Stimulated activated CD4-positive, alpha-beta T cell treated with anti-CD3 and anti-CD28 coated beads, Interleukin-12 subunit alpha, Interleukin-12 subunit beta, amount 100 ng/mL, for 48 hours (primary cell): ENCODE measurements at regions not wholly inside any gene's neighbourhood (a gene's known extent, or its start where the extent isn't known, plus 50 kb on each side); places are given as distances from the start of the nearest gene placed in this dataset.

Experiments
- DNase-seq, 3 donors: peaks; one replicate each; pipeline ENCODE4 v3.0.0-alpha.2; 2020; ENCODE audit warnings: low read depth in 2 of 3, low spot score in 1 of 3

DNA sequence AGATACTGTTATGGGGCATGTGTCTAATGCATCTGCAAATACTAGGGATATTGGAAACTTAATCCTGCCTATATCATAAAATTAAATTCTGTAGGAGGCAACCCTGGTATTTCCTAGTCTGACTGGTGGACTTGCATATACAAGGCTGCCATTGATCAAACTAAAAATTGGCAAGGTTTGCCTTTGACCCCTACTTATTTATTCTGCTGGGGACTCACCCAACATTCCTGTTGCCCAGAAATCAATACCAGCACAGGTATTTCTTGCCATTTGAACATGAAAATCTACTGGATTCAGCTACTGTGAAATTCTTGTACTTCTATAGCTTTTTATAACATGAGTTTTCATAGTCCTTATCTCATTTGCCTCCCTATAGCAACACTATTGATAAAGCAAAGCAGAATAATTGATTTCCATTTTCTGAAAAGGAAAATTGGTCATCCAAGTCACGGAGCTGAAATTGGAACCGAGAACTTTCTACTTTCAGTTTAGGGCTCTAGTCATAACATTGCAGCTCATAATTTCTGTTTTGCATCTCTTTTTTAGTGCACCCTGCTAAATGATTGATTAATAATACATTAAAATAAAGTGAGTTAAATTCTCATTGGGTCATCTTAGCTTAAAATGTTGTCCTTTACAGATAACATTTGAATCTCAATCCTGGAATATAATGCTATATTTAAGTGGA is 365.2 kb downstream of the MFSD1 start:
- DNase-seq, result no peak

DNA sequence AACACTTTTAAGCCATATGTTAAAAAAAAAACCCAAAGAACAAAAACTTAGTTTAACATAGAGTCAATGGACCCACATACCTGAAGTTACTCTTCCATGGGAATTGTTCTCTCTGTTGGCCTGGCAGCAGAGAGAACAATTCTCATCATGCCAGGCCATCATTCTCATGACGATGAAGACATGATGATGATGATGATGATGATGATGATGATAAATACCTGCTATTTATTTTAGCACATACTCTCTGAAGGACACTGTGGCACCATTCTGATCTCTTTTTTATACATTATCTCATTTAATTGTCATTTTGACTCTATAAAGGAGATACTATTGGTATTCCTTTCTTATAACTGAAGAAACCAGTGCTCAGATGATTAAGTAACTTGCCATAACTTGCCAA is 366.9 kb downstream of the MFSD1 start:
- no peak for DNase-seq

DNA sequence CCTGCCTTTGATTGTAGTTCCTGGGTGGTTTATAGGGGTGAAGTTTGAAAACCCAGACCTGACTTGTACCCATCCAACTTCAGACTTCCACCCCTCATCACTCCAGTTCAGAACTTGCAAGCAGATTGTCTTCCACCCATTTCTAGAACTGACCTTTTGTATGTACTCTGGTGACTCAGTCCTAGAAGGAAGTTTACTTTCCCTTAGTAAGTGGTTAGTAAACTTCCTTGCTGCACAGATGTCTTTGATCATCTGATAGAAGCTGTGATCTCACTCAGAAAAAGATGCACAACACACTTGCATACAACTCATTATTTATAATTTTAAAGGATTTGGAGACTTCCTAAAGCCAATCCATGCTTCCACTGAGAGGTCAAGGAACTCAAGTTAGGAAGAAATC is 368.0 kb downstream of the MFSD1 start:
- DNase-seq, result no peak

DNA sequence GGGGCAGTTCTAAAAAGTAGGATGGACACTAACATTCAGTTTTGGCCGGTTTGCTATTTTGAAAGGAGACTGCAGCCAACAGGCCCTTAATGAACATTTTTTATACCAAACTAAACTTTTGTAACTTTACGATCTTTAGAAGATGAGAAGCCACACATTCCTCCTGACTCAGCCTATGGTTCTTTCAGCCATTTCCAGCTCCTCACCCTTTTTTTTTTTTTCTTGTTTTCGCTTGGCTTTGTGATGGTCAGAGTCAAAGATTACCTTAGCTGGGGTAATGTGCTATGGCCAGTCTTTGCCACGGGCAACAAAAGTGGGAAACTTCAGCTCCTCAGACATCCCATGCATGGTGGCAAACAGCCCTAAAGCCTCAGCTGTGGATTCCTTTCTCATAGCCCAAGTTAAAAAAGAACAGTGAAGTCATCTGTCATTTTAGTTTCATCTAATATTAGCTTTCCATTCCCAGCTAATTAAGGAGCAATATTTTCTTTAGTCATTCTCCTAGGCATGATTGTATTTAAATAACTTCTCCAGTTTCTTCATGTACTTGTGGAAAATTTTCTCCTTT is 368.7 kb downstream of the MFSD1 start:
- DNase-seq, result no peak

DNA sequence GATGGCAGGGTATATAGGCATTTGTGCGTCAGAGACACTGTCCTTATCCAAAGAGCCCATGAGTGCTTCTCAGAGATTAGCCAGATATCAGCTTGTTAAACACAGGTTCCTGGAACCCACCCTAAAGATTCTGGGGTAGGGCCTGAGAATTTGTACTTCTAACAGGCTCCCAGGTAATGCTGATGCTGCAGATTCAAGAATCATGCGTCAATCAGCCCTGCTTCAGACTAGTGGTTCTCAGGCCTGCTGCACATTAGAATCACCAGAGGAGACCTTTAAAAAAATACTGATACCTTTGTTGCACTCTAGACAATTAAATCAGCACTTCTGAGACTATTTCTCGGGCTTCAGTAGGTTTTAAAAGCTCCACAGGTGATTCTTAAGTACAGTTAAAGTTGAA is 369.5 kb downstream of the MFSD1 start:
- no peak for DNase-seq

DNA sequence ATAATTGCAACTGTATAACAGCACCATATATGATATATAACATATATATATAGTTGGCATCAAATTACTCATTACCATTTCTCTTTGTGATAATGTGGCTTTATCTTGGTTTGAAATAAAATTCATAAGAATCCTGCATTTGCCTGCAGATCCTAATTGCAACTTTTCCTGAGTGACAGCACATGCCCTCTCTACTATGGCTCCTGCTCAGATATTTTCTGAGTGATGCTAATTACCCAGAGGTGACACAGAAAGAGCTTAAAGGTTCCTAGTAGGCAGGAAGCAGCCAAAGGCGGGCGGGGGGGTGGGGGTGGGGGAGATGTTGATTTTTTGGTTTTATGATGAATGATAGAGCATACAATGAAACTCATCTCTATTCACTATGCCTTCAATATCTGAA is 370.6 kb downstream of the MFSD1 start:
- DNase-seq, result no peak

DNA sequence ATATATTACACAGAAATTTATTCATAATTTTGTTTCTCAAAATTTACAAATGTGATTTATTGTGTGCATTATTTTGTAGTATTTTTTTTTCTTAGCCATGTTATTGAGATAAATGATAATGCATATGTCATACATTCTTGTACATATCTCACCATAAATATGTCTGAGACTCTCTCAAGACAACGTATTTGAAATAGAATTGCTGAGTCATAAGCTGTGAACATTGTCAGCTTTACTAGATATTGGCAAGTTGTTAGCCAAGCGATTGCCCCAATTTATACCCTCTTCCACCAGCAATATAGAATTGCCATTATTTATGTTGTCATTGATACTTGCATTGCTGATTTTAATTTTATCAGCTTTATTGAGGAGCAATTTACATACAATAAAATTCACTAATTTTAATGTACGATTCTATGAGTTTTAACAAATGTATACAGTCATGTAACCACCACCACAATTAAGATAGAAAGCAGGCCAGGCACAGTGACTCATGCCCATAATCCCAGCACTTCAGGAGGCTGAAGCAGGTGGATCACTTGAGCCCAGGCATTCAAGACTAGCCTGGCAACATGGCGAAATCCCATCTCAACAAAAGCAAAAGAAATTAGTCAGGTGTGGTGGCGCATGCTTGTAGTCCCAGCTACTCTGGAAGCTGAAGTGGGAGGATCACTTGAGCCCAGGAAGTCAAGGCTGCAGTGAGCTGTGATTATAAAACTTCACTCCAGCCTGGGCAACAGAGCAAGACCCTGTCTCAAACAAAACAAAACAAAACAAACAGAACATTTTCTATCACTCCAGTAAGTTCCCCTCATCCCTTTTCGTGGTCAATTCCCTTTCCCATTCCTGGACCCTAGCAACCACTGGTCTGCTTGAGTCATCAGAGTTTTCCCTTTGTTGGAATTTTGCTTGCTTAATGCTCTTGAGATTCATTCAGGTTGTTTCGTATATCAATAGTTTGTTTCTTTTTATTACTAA is 373.1 kb downstream of the MFSD1 start:
- DNase-seq, result no peak

DNA sequence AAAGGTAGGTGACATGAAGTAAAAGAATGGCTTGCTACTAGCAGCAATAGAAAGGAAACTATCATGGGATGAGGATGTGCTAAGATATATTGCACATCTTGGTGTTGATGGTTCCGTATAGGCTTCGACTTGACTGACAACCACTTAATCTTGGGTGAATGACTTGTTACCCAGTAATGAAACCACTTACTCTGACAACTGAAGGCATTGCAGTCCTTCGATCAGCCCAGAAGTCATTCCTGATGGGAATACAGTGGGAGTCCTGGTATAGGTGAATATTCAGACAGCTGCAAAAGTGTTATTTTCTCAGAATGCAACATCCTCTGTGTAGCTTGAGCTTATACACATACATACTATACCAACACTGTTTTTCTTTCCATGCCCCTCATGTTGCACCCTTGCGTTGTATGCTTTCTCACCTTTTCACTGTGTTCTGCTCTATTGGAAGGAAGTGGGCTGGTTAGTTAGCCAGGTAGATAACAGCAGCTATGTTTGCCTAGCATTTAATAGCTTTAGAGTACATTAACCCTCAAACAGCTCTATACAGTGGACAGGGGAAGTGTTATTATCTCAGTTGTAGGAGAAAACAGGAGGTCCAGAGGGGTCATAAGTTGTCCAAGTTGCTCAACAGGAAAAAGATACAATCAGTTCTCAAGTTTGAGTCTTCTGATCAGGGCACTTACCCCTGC is 376.5 kb downstream of the MFSD1 start:
- no peak for DNase-seq

DNA sequence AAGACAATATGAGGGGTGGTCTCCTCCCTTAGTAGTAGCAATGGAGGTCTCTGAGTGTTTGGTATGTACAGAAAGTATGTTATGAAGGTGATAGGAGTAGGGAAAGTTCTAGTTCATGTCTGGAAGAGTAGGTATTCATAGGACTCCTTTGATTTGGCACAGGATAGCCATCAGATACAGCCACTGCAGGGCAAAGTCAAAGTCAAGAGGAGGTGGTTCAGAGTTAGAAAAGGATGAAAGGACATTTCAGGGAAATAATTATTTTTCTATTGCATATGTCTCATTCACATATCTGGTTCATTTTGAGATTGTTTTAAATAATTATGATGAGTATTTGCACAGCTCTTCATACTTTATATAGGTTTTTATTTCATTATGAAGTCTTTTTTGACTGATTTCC is 381.1 kb downstream of the MFSD1 start:
- DNase-seq, result no peak

DNA sequence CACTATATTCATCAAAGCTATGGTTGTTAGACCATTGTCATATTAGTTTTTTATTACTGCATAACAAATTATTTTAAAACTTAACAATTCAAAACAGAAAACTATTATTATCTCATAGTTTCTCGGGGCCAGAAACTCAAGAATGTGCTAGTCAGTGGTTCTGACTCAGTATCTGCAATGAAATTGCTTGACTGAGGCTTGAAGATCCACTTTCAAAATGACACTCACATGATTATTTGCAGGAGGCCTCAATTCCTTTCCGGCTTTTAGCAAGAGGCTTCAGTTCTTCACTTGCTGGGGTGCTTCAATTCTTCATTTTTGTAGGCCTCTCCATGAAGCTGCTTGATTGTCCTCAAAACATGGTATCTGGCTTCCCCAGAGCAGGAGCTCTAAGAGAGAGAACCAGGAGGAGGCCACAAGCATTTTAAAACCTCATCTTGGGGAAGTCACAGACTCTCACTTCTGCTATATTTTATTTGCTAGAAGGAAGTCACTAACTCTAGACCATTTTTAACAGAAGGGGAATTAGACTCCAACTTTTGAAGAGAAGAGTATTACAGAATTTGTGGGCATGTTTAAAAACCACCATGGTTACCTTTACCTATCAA is 383.7 kb downstream of the MFSD1 start:
- no peak for DNase-seq

DNA sequence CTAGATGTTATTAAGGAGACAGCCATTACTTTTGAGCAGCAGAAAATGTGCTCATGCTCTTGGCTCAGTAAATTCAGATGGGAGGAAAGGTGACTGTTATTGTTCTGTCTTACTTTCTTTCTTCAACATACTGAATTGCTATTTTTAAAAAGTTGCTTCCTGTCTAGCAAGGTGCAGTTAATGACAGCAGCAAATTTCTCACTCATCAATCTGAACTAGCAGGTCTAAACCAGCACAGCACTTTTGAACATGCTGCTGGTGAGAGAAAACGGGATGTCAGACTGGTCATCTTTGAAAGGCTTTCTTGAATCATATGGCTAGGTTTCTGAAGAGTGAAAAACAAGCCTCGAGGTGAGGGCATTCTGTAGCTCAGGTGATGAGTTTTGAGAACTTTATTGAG is 384.7 kb downstream of the MFSD1 start:
- DNase-seq, result no peak

DNA sequence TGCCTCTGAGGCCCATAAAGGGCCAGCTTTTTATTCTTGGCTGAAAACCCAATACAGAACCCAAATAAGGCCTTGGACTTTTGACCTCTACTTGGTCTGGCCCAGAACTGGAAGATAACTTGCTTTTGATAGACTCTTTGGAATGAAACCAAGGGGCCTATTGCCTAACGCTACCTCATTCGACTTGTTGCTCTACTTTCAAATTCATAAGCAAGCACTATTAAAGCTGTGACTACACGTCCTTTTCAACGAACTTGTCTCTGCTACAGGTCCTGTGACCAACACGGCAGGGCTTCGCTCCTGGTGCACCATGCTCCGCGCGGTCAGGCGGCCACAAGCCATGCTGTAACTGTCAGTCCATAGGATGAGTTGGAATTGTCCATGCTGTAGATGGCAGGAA is 385.4 kb downstream of the MFSD1 start:
- no peak for DNase-seq

DNA sequence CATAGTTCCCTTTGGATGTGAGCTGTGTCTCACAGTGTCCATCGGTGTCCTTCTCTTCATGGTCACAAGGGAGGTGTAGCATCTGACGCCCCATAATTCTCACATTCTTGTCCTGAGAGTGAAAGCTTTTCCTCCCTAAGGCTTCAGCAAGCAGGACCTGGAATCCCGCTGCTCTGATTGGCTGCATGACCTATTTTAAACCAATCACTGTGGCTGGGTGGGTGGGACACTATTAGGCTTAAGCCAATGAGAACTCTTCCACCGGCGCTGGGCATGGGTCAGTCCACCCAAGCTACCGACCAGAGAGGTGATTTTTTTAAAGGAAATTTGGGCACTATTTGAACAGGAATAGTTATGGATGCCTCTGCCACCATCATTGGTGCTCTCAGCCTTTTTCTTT is 385.9 kb downstream of the MFSD1 start:
- no peak for DNase-seq

DNA sequence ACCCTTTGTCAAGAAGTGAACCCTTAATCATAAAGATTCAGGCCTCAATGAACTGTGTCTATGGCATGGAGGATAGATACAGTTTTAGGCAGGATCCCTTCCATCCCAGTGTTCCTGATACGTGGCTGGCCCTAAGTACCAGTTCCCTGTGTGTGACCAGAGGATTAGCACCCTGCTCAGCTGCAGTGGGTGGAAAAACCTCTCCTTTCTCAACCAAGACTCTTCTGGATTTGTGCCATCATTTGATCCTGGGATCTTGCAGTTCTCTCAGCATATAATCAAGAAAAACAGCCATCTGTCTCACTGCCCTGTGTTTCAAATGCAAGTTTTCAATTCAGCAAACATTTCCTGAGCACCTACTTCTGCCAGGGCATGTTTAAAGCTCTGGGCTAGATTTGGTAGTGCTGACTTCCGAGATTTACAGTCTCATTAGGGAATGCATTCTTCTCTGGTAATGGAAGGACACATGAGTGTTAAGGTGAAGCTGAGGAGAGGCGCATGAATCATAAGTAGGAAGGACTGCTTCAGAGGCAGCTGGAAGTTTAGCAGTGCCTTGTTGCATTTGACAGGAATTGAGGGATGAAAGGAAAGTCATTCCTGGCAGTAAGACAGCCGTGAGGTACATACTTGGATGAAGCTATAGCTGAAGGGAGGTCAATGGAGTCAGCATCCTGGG is 388.3 kb downstream of the MFSD1 start:
- DNase-seq, result no peak

DNA sequence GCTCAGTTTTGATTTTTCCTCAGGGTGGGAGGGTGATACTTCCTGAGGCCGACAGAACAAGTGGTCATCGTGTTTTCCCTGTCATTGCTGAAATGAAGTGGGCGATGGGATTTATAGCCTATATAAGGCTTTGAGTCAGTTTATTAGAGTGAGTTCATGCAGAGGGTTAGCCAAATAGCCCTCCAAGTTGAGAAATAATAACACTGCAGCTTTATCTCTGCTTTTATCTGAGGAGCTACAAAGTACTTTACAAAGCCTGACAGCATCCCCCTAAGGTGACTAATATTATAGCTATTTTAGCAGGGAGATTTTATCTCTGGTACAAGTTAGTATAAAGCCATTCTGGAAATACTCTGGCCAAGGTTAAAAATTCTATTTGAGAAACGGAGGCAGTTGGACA is 389.6 kb downstream of the MFSD1 start:
- DNase-seq, result no peak

DNA sequence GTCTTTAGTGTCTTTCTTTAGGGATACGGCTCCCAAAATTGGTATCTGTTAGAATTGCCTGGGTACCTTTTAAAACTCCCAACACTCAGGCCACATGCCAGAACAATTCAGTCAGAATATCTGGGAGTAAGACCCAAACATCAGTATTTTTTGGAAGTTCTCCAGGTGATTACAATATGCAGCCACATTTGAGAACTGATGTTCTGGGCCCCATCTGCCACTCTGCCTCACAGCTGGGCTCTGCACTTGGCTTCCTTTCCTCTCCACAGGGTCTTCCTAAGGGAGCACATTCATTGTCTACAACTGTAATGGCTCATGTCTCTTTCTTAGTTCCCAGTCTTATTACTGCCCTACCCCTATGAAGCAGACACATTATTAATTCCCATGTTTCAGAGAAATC is 394.5 kb downstream of the MFSD1 start:
- no peak for DNase-seq

DNA sequence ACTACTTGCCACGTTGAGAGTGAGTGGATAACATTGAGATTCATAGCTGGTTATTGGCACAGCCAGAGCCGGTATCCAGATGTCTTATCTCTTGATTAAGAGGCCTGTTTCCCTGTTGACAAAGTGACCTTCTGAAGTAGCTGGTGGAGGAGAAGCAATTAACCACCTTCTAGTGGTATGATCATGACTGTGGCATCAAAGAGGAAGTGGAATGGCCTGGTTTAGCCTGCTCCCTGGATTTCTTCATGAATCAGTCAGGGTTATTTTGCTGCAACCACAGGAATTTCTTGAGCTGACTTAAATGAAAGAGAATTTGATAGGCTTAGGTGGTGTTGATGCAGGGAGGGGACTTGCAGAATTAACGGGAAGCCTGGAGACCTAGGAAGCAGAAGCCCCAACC is 398.3 kb downstream of the MFSD1 start:
- no peak for DNase-seq

DNA sequence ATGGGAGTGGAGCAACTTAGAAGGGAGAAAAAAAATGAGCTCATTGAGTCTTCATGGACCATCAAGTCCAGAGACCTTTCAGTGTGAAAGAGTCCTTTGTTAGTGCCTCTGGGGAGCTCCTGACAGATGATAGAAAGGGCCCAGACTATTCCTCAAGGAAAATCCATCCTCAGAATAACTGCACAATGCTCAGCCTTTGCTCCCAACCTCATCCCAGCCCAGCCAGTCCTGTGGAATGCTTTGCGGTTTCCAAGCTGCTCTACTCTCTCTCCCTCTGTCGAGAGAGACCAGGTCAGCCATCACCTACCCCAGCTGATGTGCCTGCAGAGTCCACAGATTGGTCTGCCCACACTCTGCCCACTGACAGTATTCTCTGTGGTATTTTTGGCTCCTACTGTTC is 406.2 kb downstream of the MFSD1 start:
- no peak for DNase-seq

DNA sequence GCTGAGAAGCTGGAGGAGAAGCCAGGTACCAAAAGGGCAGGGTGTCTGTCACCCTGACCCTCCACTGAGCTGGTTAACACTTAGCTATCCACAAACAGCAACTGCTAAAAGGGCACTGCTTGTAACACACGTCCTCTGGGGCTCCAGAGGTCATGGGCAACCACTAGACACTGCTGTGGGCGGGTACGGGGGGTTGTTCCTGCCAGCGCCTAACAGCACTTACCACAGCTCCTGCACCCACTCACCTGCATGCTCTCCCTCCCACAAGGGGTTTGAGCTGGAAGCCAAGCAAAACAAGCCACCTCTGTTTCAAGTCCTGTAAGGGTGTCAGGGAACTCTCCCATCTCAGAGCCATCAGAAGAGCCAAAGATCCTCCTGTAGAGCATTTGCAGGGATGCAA is 407.6 kb downstream of the MFSD1 start:
- DNase-seq, result no peak

DNA sequence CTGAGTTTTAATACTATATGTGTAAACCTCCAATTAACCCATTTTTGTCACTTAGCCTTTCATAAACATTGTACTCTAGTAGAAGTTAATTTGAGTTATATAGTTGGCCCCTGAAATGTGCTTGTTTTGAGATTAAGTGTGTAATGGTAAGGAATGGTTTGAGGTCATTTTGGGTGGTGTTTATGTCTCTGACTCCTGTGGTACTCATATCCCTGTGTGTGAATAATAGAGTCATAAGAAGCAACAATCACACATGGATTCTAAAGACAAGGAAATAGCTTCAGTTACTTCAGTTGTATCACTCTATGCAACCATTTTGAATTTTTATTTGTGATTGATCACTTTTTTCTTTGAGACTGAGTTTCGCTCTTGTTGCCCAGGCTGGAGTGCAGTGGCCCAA is 408.5 kb downstream of the MFSD1 start:
- DNase-seq, result no peak

DNA sequence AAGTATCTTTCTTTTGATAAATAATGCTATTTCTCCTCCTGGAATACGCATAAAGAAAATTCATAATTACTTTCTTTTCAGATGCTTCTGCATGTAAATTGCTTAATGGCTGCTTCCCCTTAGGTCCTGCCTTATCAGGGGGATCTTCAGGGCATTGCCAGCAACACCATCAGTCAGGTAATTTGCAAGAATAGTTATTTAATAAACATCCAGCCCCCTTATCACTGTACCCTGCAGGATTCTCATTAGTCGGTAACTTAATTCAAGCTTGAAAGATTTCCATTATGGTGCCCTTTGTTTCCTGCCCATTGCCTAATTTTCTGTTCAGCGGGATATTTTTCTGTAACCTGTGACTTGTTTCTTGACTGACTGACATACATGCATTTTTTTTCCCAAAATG is 414.5 kb downstream of the MFSD1 start:
- DNase-seq, result no peak
